Umbilical cord (tissue), 1 donor: ENCODE measurements at regions not wholly inside any gene's neighbourhood (a gene's known extent, or its start where the extent isn't known, plus 50 kb on each side); places are given as distances from the start of the nearest gene placed in this dataset.

Source experiments
- DNase-seq: peaks from one replicate; pipeline ENCODE4 v3.0.0-alpha.2; 2015; ENCODE audit warnings: low spot score

GRCh38 chrX:69083801-69084200 lies 81.5 kb downstream of the PJA1 start:
- DNase-seq, result no peak

- DNase-seq, result no peak
These were observed 81.9 kb downstream of the PJA1 start for GRCh38 chrX:69083361-69083760.

GRCh38 chrX:69082753-69083150 lies 82.5 kb downstream of the PJA1 start:
- DNase-seq, result no peak

- DNase-seq, result no peak
These were observed 83.0 kb downstream of the PJA1 start for GRCh38 chrX:69082055-69082752.

GRCh38 chrX:69080855-69081465 lies 84.3 kb downstream of the PJA1 start:
- DNase-seq, result no peak

- no peak for DNase-seq
These were observed 86.0 kb downstream of the PJA1 start for GRCh38 chrX:69079268-69079667.

- no peak for DNase-seq
These were observed 87.3 kb downstream of the PJA1 start for GRCh38 chrX:69077895-69078455.

- no peak for DNase-seq
These were observed 89.2 kb downstream of the PJA1 start for GRCh38 chrX:69076088-69076487.

- no peak for DNase-seq
These were observed 90.5 kb downstream of the PJA1 start for GRCh38 chrX:69074726-69075125.

- no peak for DNase-seq
These were observed 91.5 kb downstream of the PJA1 start for GRCh38 chrX:69073721-69074120.

GRCh38 chrX:69073241-69073640 lies 92.0 kb downstream of the PJA1 start:
- DNase-seq, result no peak

- DNase-seq, result no peak
These were observed 92.7 kb downstream of the PJA1 start for GRCh38 chrX:69072486-69073006.

- DNase-seq, result peak; percentile 73
These were observed 94.2 kb downstream of the PJA1 start for GRCh38 chrX:69070949-69071650.

GRCh38 chrX:69069876-69070275 lies 95.4 kb downstream of the PJA1 start:
- DNase-seq, result no peak

- no peak for DNase-seq
These were observed 96.2 kb downstream of the PJA1 start for GRCh38 chrX:69069086-69069445.

GRCh38 chrX:69068301-69069085 lies 96.8 kb downstream of the PJA1 start:
- no peak for DNase-seq

GRCh38 chrX:69067841-69068240 lies 97.4 kb downstream of the PJA1 start:
- DNase-seq, result no peak

- peak; percentile 47 for DNase-seq
These were observed 98.2 kb downstream of the PJA1 start for GRCh38 chrX:69066966-69067525.

GRCh38 chrX:69066021-69066757 lies 99.1 kb downstream of the PJA1 start:
- no peak for DNase-seq

GRCh38 chrX:69065451-69065850 lies 99.8 kb downstream of the PJA1 start:
- DNase-seq, result no peak

GRCh38 chrX:69063486-69063885 lies 101.8 kb downstream of the PJA1 start:
- no peak for DNase-seq
